ENCODE measurements at regions not wholly inside any gene's neighbourhood (a gene's known extent, or its start where the extent isn't known, plus 50 kb on each side); places are given as distances from the start of the nearest gene placed in this dataset.

DNA sequence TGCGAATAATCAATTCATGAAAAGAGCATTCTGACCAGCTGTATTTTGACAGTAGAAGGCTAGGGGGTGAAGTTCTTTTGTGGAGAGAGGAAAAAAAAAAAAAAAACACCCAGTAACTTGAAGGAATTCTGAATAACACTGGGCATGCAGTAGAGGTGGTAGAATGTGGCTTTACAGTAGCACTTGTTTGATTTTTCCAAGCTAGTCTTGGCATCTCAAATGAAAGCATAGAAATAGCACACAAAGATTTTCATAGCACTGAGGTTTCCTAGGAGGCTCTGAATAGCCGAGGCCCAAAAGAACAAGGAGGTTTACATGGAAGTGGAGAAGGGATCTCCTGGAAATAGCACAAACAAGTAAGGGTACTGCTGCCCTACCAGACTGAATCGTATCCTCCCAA, 470.2 kb upstream of the CDH20 start:
- TF ChIP-seq CTCF (IDR thresholded peaks at IDR 0.05; ENCODE audit: low read length) (no peak), EZH2 (IDR thresholded peaks at IDR 0.05; ENCODE audit: borderline replicate concordance, low read length) (no peak)

Data from OCI-LY1 (cell line).